Left hindlimb (tissue), 1 donor: ENCODE measurements at regions not wholly inside any gene's neighbourhood (a gene's known extent, or its start where the extent isn't known, plus 50 kb on each side); places are given as distances from the start of the nearest gene placed in this dataset.
"Not testable (repeated sequence)": the region's sequence is repeated elsewhere in the genome, so short reads cannot be mapped to it uniquely, and the experiment has no call there.

ENCODE experiments used
- DNase-seq: peaks from one replicate; pipeline ENCODE4 v3.0.0-alpha.2; 2018

- DNase-seq = no peak
Observed at GRCh38 chr4:104549736-104550135, 55.0 kb upstream of the CXXC4 start.

GRCh38 chr4:104559502-104559901 lies 64.8 kb upstream of the CXXC4 start:
- DNase-seq = no peak

- no peak for DNase-seq
Observed at GRCh38 chr4:104571341-104571740, 76.6 kb upstream of the CXXC4 start.

- no peak for DNase-seq
Observed at GRCh38 chr4:104574371-104574770, 79.7 kb upstream of the CXXC4 start.

GRCh38 chr4:104575278-104575677 lies 80.6 kb upstream of the CXXC4 start:
- no peak for DNase-seq

- DNase-seq = no peak
Observed at GRCh38 chr4:104577405-104577804, 82.7 kb upstream of the CXXC4 start.

- DNase-seq = not testable (repeated sequence)
Observed at GRCh38 chr4:104581476-104581875, 86.8 kb upstream of the CXXC4 start.

GRCh38 chr4:104582056-104582455 lies 87.4 kb upstream of the CXXC4 start:
- not testable (repeated sequence) for DNase-seq

GRCh38 chr4:104589264-104589868 lies 94.7 kb upstream of the CXXC4 start:
- no peak for DNase-seq

GRCh38 chr4:104591510-104591911 lies 96.8 kb upstream of the CXXC4 start:
- DNase-seq = no peak

- no peak for DNase-seq
Observed at GRCh38 chr4:104592183-104592582, 97.5 kb upstream of the CXXC4 start.

- DNase-seq = no peak
Observed at GRCh38 chr4:104593019-104593418, 98.3 kb upstream of the CXXC4 start.

GRCh38 chr4:104596189-104596588 lies 101.5 kb upstream of the CXXC4 start:
- DNase-seq = no peak

- no peak for DNase-seq
Observed at GRCh38 chr4:104615496-104615895, 120.8 kb upstream of the CXXC4 start.

GRCh38 chr4:104615926-104616325 lies 121.2 kb upstream of the CXXC4 start:
- no peak for DNase-seq

GRCh38 chr4:104616401-104616820 lies 121.7 kb upstream of the CXXC4 start:
- no peak for DNase-seq

GRCh38 chr4:104625706-104626105 lies 131.0 kb upstream of the CXXC4 start:
- no peak for DNase-seq

GRCh38 chr4:104629601-104630000 lies 134.9 kb upstream of the CXXC4 start:
- DNase-seq = no peak

GRCh38 chr4:104630272-104630671 lies 135.6 kb upstream of the CXXC4 start:
- no peak for DNase-seq

GRCh38 chr4:104631000-104631399 lies 136.3 kb upstream of the CXXC4 start:
- DNase-seq = no peak

GRCh38 chr4:104641418-104641817 lies 146.7 kb upstream of the CXXC4 start:
- no peak for DNase-seq

- no peak for DNase-seq
Observed at GRCh38 chr4:104642521-104642920, 147.8 kb upstream of the CXXC4 start.

GRCh38 chr4:104643805-104644204 lies 149.1 kb upstream of the CXXC4 start:
- no peak for DNase-seq

- DNase-seq = no peak
Observed at GRCh38 chr4:104649631-104650030, 154.9 kb upstream of the CXXC4 start.

- not testable (repeated sequence) for DNase-seq
Observed at GRCh38 chr4:104662269-104662668, 167.6 kb upstream of the CXXC4 start.
